ENCODE measurements at regions not wholly inside any gene's neighbourhood (a gene's known extent, or its start where the extent isn't known, plus 50 kb on each side); places are given as distances from the start of the nearest gene placed in this dataset.
"Not testable (repeated sequence)": the region's sequence is repeated elsewhere in the genome, so short reads cannot be mapped to it uniquely, and the experiment has no call there.

DNA sequence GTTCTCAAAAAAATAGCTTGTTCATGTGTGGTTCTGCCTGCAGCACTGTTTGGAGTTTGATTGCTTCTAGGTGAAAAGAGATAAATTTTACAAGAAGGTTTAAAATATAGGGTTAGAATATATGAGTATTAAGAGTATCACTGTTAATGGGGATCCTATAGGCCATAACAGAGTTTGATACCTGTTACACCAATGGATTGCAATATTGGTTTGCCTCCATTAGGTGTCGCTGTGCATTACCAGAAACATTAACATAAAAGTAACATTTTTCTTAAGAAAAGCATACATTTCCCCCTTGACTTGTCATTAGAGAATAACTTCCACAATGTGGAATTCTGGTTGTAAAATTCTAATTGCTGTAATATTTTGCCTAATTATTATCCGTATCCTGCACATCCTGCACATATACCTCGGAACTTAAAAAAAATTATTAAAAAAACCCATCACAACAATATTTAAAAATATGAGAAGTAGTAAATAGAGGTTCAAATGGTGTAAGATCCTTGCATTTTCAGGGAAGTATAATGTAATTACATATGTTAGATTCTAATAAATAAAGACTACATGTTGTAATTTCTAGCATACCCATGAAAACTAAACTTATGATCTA lies 63.0 kb downstream of the CYP4A11 start:
- FAIRE-seq; H3K9me1 ChIP-seq (ENCODE audit: control insufficient read depth, extremely low read depth, insufficient read depth, low read length); H3K4me2 ChIP-seq (ENCODE audit: control insufficient read depth, extremely low read depth, insufficient read depth, low read depth, low read length); H2AFZ ChIP-seq (ENCODE audit: control insufficient read depth, low read length); H3K36me3 ChIP-seq (ENCODE audit: control insufficient read depth in 2 of 2, extremely low read depth in 1 of 2, insufficient read depth in 2 of 2, low read length in 2 of 2); H4K20me1 ChIP-seq (ENCODE audit: control insufficient read depth, extremely low read depth, insufficient read depth, low read length); dilution Hi-C loops (cut with MboI; ENCODE audit: extremely low pct_ligation_motif_present, low sequenced_read_pairs); H3K4me3 ChIP-seq (ENCODE audit: control insufficient read depth in 2 of 3, extremely low read depth in 1 of 3, insufficient read depth in 2 of 3, low read depth in 1 of 3, low read length in 3 of 3); H3K4me1 ChIP-seq (ENCODE audit: control insufficient read depth, extremely low read depth, insufficient read depth, low read length); H3K27ac ChIP-seq (ENCODE audit: control insufficient read depth, insufficient read depth, low read length); H3K9me3 ChIP-seq (ENCODE audit: control insufficient read depth, low read depth, low read length); H3K27me3 ChIP-seq (ENCODE audit: control insufficient read depth, extremely low read depth, insufficient read depth, low read length); H3K9ac ChIP-seq (ENCODE audit: control insufficient read depth, extremely low read depth, insufficient read depth, low read length); H3K79me2 ChIP-seq (ENCODE audit: control insufficient read depth, insufficient read depth, low read length): not testable (repeated sequence)
- DNase-seq (ENCODE audit: low read depth, low spot score) = peak; percentile 7

DNA sequence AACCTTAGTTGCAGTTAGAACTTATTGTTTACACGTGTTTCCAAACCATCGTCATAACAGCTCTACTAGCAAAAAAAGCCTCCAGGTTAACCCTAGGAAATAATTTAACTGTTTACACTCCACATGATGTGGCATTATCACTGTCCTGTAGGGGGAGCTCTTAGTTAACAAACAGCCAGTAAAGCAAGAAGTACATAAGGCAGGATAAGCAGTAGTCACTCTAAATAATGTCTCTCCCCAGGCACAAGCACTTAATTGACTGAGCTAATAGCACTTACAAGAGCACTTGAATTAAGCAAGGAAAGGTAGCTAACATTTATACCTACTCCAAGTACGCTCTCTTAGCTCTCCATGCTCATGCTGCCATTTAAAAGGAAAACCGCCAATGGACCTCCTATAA lies 65.2 kb downstream of the CYP4A11 start:
- H3K9me1 ChIP-seq (ENCODE audit: control insufficient read depth, extremely low read depth, insufficient read depth, low read length); H3K79me2 ChIP-seq (ENCODE audit: control insufficient read depth, insufficient read depth, low read length); H3K4me3 ChIP-seq (ENCODE audit: control insufficient read depth in 2 of 3, extremely low read depth in 1 of 3, insufficient read depth in 2 of 3, low read depth in 1 of 3, low read length in 3 of 3); H3K4me2 ChIP-seq (ENCODE audit: control insufficient read depth, extremely low read depth, insufficient read depth, low read depth, low read length); H2AFZ ChIP-seq (ENCODE audit: control insufficient read depth, low read length); H3K27ac ChIP-seq (ENCODE audit: control insufficient read depth, insufficient read depth, low read length); DNase-seq (ENCODE audit: low read depth, low spot score); H3K36me3 ChIP-seq (ENCODE audit: control insufficient read depth in 2 of 2, extremely low read depth in 1 of 2, insufficient read depth in 2 of 2, low read length in 2 of 2); H3K4me1 ChIP-seq (ENCODE audit: control insufficient read depth, extremely low read depth, insufficient read depth, low read length); dilution Hi-C loops (cut with MboI; ENCODE audit: extremely low pct_ligation_motif_present, low sequenced_read_pairs); H3K27me3 ChIP-seq (ENCODE audit: control insufficient read depth, extremely low read depth, insufficient read depth, low read length); H4K20me1 ChIP-seq (ENCODE audit: control insufficient read depth, extremely low read depth, insufficient read depth, low read length); H3K9ac ChIP-seq (ENCODE audit: control insufficient read depth, extremely low read depth, insufficient read depth, low read length); H3K9me3 ChIP-seq (ENCODE audit: control insufficient read depth, low read depth, low read length): not testable (repeated sequence)
- peak; percentile 41 for FAIRE-seq
- TF ChIP-seq, protein P1, sequence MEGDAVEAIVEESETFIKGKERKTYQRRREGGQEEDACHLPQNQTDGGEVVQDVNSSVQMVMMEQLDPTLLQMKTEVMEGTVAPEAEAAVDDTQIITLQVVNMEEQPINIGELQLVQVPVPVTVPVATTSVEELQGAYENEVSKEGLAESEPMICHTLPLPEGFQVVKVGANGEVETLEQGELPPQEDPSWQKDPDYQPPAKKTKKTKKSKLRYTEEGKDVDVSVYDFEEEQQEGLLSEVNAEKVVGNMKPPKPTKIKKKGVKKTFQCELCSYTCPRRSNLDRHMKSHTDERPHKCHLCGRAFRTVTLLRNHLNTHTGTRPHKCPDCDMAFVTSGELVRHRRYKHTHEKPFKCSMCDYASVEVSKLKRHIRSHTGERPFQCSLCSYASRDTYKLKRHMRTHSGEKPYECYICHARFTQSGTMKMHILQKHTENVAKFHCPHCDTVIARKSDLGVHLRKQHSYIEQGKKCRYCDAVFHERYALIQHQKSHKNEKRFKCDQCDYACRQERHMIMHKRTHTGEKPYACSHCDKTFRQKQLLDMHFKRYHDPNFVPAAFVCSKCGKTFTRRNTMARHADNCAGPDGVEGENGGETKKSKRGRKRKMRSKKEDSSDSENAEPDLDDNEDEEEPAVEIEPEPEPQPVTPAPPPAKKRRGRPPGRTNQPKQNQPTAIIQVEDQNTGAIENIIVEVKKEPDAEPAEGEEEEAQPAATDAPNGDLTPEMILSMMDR (optimal IDR thresholded peaks at IDR 0.05 in 1 of 3, IDR thresholded peaks at IDR 0.05 in 1 of 3, conservative IDR thresholded peaks at IDR 0.05 in 1 of 3; ENCODE audit: extremely low read depth in 1 of 3, insufficient read depth in 2 of 3, low read length in 3 of 3) = peak in 1 of 3 experiments; percentile 24

All from keratinocyte (primary cell).